GM18498 (cell line): ENCODE measurements at regions not wholly inside any gene's neighbourhood (a gene's known extent, or its start where the extent isn't known, plus 50 kb on each side); places are given as distances from the start of the nearest gene placed in this dataset.

Source experiments
- ATAC-seq: cut with Tn5 transposase; IDR thresholded peaks from one replicate; pipeline ENCODE4 v1.9.1; 2021; ENCODE audit warnings: mild to moderate bottlenecking, moderate library complexity; ENCODE audit not compliant: unreplicated experiment

DNA sequence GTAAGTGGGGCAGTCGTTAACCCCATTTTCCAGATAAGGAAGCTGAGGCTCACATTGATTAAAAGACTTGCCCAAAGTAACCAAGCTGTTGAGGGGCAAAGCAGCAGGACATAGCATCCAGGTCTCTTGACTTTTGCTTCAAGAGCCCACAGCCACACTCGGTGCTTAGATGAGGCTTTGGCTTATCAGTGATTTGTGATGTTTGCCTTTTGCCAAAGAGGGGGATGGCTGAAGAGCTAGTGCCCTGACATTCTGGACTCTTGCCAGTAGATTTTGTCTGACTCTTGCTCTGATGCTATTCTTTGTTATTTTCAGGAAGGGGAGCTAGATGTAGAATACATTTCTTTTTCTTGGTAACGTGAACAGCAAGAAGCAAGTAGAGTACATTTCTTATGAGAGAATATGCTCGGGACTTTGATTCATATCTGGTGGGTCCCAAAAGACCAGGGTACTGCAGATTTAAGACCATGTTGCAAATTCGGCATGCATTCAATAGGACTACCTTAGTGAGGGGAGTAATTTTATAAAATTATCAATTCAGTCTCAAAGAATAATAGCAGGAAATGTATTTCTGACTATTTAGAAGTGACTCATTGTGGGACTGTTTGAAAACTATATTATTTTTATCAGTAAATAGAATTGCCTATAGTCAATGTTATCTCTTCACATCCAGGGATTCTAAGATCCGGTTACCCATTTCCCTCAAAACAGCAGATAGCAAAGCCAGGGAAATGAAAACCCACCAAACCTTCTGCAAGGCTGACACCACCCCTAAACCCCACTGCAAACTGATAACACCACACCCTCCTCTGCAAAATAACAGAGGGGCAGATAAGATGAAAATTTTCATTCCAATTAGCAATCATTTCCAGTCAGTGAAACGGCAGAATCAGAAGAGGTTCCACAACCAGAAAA is 180.0 kb upstream of the BMPER start:
- no peak for ATAC-seq

- no peak for ATAC-seq
These were observed 178.8 kb upstream of the BMPER start for GRCh38 chr7:33726582-33726981.

DNA sequence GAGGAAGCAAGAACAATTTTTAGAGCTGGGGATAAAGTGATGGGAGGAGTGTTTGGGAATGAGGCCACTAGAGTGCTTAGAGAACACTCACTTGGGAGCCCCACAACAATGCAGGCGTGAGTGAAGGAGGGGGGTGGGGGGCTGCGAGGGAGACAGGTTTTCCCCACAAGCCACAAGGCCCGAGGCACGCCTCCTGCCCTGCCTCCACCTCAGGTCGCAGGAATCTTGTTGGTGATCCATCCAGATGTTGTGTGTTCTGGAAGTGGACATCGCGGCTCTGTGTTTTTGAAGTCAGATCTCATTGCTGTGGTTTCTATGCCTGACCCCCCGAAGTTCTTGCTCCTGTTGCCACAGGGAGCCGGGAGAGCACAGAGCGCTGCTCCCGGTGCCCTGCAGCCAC is 178.0 kb upstream of the BMPER start:
- no peak for ATAC-seq

DNA sequence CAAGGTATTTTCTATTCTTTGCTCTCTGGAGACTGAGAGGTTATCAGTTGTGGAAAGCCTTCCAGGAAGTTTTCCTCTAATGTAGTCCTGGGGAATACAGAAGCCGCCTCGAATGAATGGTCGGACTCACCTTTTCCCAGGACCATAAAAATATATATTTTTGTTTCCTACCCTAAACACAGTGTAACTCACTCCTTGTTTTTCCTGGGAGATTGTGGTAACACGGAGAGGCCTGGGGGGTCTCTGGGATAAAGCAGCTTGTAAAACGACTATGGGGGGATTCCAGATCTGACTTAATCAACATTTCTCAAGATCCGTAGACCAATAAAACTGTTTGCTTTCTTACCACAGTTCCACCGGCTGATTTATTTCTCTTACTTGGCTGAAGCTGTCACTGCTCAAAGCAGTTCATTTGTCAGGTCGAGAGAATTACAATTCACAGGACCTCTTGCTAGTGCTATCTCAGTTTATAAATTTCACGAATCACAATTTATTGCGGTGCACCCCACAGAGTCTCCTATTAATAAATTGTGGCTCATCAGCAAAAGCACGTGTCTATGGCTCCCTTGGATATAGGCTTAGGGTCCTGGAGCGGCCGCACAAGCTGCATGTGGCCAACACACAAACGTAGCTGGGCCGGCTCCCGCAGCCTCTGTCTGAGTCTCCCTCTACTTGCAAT is 176.3 kb upstream of the BMPER start:
- no peak for ATAC-seq

DNA sequence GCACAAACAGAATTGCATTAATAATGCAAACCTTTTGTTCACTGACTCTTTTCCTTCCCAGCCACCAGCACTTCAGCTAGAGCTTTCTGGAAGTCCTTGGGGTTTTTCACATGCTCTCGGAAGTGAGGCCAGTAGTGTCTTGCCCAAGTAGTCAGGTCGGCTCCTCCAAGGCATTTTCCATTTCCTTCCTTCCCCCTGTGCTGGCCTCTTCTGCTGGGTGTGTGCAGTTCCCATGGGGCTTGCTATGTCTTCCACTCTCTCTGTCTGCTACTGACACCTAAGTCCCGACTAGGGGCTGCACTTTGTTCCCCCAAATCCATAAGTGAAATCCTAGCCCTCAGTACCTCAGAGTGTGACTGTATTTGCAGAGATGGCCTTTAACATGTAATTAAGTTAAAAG is 175.6 kb upstream of the BMPER start:
- no peak for ATAC-seq

DNA sequence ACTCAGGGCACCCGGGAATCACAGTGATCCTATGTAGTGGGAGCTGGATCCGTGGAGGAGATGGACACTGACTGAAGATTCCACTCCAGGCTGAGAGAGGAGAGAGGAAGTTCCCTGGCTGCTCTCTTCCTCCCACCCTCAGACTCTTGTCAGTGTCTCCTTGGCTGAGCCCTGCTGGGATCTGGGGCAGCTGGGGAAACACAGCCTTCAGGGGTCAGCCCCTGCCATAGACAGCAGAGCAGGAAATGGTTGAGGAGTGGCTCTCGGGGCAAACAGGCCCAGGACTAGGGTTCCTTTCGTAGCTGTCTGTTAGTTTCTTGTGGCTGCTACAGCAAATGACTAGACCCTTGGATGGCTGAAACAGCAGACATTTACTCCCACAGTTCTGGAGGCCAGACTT is 174.4 kb upstream of the BMPER start:
- ATAC-seq: no peak

- no peak for ATAC-seq
These were observed 173.4 kb upstream of the BMPER start for GRCh38 chr7:33731912-33732311.

- no peak for ATAC-seq
These were observed 172.9 kb upstream of the BMPER start for GRCh38 chr7:33732462-33732861.

DNA sequence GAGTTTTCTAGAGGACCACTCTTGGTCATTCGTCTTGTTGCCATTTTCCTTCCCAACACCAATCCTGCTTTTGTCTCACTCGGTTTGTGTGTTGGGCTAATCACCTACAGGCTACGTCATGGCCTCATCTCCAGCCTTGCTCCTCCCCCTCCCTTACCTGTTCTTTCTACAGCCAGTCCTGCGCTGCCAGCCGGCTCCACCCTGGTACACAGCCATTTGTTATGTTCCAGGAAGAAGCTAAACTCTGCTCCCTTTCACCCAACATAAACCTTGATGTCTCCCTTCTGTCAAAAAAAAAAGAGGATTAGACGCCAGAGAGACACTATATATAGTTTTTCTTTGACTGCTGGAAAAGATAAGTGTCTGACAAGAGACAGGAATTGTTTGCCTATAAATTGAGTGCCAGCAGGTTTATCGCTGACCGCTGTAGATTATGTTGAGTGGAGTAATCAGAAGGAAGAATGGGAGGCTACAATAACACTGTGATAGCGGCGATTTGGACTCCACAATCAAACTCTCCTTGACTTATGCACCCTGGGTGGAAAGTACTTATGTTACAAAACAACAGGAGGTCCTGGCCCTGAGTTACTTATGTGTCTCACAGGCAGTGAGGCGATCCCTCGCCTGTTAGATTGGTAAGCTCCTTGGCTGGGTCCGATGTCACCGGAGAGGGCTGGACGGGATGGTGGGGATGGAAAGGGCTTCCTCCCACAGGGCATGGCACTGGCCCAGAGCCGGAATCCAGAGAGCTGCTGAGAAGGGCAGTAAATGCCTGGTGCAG is 171.3 kb upstream of the BMPER start:
- ATAC-seq: no peak

- no peak for ATAC-seq
These were observed 169.9 kb upstream of the BMPER start for GRCh38 chr7:33735403-33735802.

- no peak for ATAC-seq
These were observed 168.7 kb upstream of the BMPER start for GRCh38 chr7:33736521-33737221.

- ATAC-seq: no peak
These were observed 166.9 kb upstream of the BMPER start for GRCh38 chr7:33738260-33738935.

GRCh38 chr7:33739286-33739685 is 166.1 kb upstream of the BMPER start:
- no peak for ATAC-seq

- no peak for ATAC-seq
These were observed 162.8 kb upstream of the BMPER start for GRCh38 chr7:33742521-33742920.

DNA sequence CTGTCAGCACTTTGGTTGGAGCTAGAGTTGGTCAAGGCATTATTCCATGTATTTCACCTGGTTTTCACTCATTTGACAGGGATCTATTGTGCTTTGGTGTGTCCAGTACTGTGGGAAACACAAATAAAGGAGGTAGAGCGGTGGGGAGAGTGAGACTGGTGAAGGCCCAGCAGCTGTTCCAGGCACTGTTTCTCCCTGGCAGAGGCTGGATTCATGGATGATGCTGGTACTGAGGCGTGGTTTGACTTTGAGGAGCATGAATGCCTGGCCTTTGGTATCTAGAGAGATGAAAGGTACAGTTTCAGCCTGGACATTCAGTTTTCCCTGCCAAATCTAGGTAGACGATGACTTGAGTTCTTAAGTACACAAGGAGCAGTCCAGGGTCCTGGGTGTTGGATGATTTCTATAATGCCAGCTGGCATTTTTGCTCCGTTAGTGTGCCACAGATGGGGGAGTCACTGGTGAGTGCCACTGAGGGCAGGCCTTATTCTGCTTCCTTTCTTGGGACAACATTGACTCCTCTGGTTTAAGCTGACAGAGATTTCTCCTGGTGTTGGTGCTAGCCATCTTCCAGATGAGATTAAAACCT is 162.2 kb upstream of the BMPER start:
- no peak for ATAC-seq

- no peak for ATAC-seq
These were observed 161.7 kb upstream of the BMPER start for GRCh38 chr7:33743594-33743993.

GRCh38 chr7:33744293-33745075 is 160.9 kb upstream of the BMPER start:
- ATAC-seq: no peak

DNA sequence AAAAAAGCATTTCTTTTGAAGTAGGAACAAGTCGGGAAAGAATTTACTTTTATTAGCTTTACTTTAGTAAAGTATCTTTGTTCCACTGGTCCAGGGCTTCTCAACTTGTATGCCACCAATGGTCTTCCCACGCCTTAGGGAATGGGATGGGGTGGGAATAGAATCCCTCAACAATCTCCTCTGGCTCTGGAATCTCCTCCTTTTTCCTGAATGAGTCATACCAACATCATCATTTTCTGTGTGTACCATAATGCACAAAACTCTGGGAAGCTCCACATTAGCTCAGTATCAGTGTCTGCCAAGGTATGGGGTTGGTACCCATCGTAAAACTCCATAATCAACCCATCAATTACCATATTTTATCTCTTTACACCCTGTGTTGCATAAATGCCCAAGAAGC is 159.4 kb upstream of the BMPER start:
- ATAC-seq: no peak

- ATAC-seq: no peak
These were observed 156.5 kb upstream of the BMPER start for GRCh38 chr7:33748793-33749192.
